Esophagus muscularis mucosa (tissue), 4 donors: ENCODE measurements at regions not wholly inside any gene's neighbourhood (a gene's known extent, or its start where the extent isn't known, plus 50 kb on each side); places are given as distances from the start of the nearest gene placed in this dataset.

Source experiments
- EP300 ChIP-seq: sonication (generic); formaldehyde crosslinking; IDR thresholded peaks from one replicate; pipeline ENCODE4 v1.6.1; 2017; ENCODE audit warnings: antibody characterized with exemption
- POLR2A ChIP-seq: fragments of 450-650 bp; IDR thresholded peaks from one replicate; pipeline ENCODE4 v1.6.1; 2017; ENCODE audit warnings: antibody characterized with exemption, moderate library complexity, mild to moderate bottlenecking, low read depth
- POLR2AphosphoS5 ChIP-seq, 2 donors: sonication (generic); formaldehyde crosslinking; IDR thresholded peaks; one replicate each; pipeline ENCODE4 v1.6.1; 2017; ENCODE audit warnings: antibody characterized with exemption in 2 of 2
- TF ChIP-seq, protein P1 (sequence below), 3 experiments: fragments of 200-600 bp in 2 of 3; fragments of 450-650 bp in 1 of 3; sonication (generic) in 2 of 3; IDR thresholded peaks; one replicate each; pipeline ENCODE4 v1.5.1; 2017 to 2019; ENCODE audit warnings: antibody characterized with exemption in 3 of 3, mild to moderate bottlenecking in 2 of 3, moderate library complexity in 1 of 3

DNA sequence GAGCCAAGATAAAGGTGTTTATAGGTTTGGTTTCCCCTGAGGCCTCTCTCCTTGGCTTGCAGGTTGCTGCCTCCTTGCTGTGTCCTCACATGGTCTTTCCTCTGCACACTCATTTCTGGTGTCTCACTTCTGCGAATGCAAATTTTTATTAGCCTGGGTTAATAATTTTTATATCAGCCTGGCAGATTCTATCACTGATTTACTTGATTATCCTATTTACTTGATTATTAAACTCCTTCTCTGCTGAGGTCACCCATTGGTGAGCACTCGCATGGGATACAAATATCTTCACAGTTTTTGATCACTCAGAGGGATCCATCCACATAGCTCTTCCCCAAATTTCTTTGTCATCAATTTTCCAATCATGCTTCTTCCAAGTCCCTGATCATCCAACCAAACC, 90.9 kb upstream of the IGLL5 start:
- TF ChIP-seq, protein P1, sequence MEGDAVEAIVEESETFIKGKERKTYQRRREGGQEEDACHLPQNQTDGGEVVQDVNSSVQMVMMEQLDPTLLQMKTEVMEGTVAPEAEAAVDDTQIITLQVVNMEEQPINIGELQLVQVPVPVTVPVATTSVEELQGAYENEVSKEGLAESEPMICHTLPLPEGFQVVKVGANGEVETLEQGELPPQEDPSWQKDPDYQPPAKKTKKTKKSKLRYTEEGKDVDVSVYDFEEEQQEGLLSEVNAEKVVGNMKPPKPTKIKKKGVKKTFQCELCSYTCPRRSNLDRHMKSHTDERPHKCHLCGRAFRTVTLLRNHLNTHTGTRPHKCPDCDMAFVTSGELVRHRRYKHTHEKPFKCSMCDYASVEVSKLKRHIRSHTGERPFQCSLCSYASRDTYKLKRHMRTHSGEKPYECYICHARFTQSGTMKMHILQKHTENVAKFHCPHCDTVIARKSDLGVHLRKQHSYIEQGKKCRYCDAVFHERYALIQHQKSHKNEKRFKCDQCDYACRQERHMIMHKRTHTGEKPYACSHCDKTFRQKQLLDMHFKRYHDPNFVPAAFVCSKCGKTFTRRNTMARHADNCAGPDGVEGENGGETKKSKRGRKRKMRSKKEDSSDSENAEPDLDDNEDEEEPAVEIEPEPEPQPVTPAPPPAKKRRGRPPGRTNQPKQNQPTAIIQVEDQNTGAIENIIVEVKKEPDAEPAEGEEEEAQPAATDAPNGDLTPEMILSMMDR (IDR thresholded peaks at IDR 0.05): no peak
- TF ChIP-seq POLR2A (no peak), POLR2AphosphoS5 (IDR thresholded peaks at IDR 0.05) (no peak), EP300 (no peak)
